Uterus (tissue), 3 donors: ENCODE measurements at regions not wholly inside any gene's neighbourhood (a gene's known extent, or its start where the extent isn't known, plus 50 kb on each side); places are given as distances from the start of the nearest gene placed in this dataset.
A peak's percentile ranks its signal among the peaks of the same experiment; 100 is the strongest.

Experiments
- DNase-seq, 2 donors: peaks; one replicate each; pipeline ENCODE4 v3.0.0-alpha.2; 2019 to 2020
- H3K27ac ChIP-seq, 2 donors: fragments of 200-600 bp; sonication (generic); 1 replicate in 1 of 2; 2 replicates in 1 of 2; pipeline ENCODE4 v1.5.1; 2016 to 2018
- H3K27me3 ChIP-seq, 2 donors: fragments of 200-600 bp; sonication (generic); one replicate each; pipeline ENCODE4 v1.5.1; 2018 to 2019; ENCODE audit warnings: control low read depth in 1 of 2
- H3K36me3 ChIP-seq, 2 donors: fragments of 200-600 bp; sonication (generic); one replicate each; pipeline ENCODE4 v1.5.1; 2019; ENCODE audit warnings: control low read depth in 1 of 2
- H3K4me1 ChIP-seq, 2 donors: fragments of 200-600 bp; sonication (generic); one replicate each; pipeline ENCODE4 v1.5.1; 2018 to 2019; ENCODE audit warnings: control low read depth in 1 of 2
- H3K4me3 ChIP-seq, 2 donors: fragments of 200-600 bp; sonication (generic); 1 replicate in 1 of 2; 2 replicates in 1 of 2; pipeline ENCODE4 v1.5.1; 2018 to 2019; ENCODE audit warnings: mild to moderate bottlenecking in 1 of 2
- H3K9me3 ChIP-seq, 2 donors: fragments of 200-600 bp; sonication (generic); one replicate each; pipeline ENCODE4 v1.5.1; 2019; ENCODE audit warnings: control low read depth in 1 of 2
- CTCF ChIP-seq, 4 experiments: fragments of 200-600 bp in 2 of 4; fragments of 450-650 bp in 2 of 4; sonication (generic) in 2 of 4; IDR thresholded peaks; one replicate each; pipeline ENCODE4 v1.5.1; 2016 to 2019; ENCODE audit warnings: antibody characterized with exemption in 4 of 4, mild to moderate bottlenecking in 2 of 4, moderate library complexity in 1 of 4
- POLR2A ChIP-seq, 2 donors: fragments of 450-650 bp; IDR thresholded peaks; one replicate each; pipeline ENCODE4 v1.6.1; 2016; ENCODE audit warnings: antibody characterized with exemption in 2 of 2, mild to moderate bottlenecking in 1 of 2, moderate library complexity in 1 of 2
- intact Hi-C: fragments of 100-400 bp; cut with DNase I; formaldehyde crosslinking; loops from one replicate; pipeline ENCODE4 v1.15.1; 2023; ENCODE audit warnings: low total_unique reads
- donor health status: DM: yes; HTN: yes; CAD: no.

GRCh38 chr1:55555956-55556725 is 341.0 kb upstream of the USP24 start:
- Histone ChIP-seq H3K4me1 (no peaks in the 10 kb centered on the region), H3K27ac (no peak overlapping the region), H3K9me3 (no peaks in the 10 kb centered on the region), H3K4me3 (no peak overlapping the region), H3K27me3 (no peaks in the 10 kb centered on the region), H3K36me3 (no peaks in the 10 kb centered on the region)
- TF ChIP-seq CTCF (IDR thresholded peaks at IDR 0.05) (no peak), POLR2A (IDR thresholded peaks at IDR 0.05) (no peak)
- DNase-seq = no peak
- intact Hi-C loops = no loop called here

GRCh38 chr1:55554611-55555010 is 339.4 kb upstream of the USP24 start:
- no peak for DNase-seq
- H3K36me3 ChIP-seq = no peaks in the 10 kb centered on the region
- no peaks in the 10 kb centered on the region for H3K9me3 ChIP-seq
- TF ChIP-seq CTCF (IDR thresholded peaks at IDR 0.05) (no peak), POLR2A (IDR thresholded peaks at IDR 0.05) (no peak)
- intact Hi-C loops = no loop called here
- H3K4me3 ChIP-seq = no peak overlapping the region
- no peaks in the 10 kb centered on the region for H3K27me3 ChIP-seq
- no peaks in the 10 kb centered on the region for H3K4me1 ChIP-seq
- no peak overlapping the region for H3K27ac ChIP-seq

- H3K4me3 ChIP-seq = no peak overlapping the region
- H3K27ac ChIP-seq = no peak overlapping the region
- DNase-seq = no peak
- no peaks in the 10 kb centered on the region for H3K4me1 ChIP-seq
- intact Hi-C loops = no loop called here
- TF ChIP-seq CTCF (IDR thresholded peaks at IDR 0.05) (no peak), POLR2A (IDR thresholded peaks at IDR 0.05) (no peak)
- no peaks in the 10 kb centered on the region for H3K27me3 ChIP-seq
- H3K9me3 ChIP-seq = no peaks in the 10 kb centered on the region
- no peaks in the 10 kb centered on the region for H3K36me3 ChIP-seq
These were observed 337.5 kb upstream of the USP24 start for GRCh38 chr1:55552636-55553035.

GRCh38 chr1:55547405-55547804 is 332.2 kb upstream of the USP24 start:
- H3K27ac ChIP-seq = peak overlapping the region; percentile 48 to 72
- no peak overlapping the region for H3K4me3 ChIP-seq
- no peaks in the 10 kb centered on the region for H3K9me3 ChIP-seq
- no peaks in the 10 kb centered on the region for H3K4me1 ChIP-seq
- intact Hi-C loops = no loop called here
- H3K36me3 ChIP-seq = no peaks in the 10 kb centered on the region
- TF ChIP-seq CTCF (IDR thresholded peaks at IDR 0.05) = no peak
- no peak for TF ChIP-seq POLR2A (IDR thresholded peaks at IDR 0.05)
- no peaks in the 10 kb centered on the region for H3K27me3 ChIP-seq
- DNase-seq = peak; percentile 45 to 54

- no peaks in the 10 kb centered on the region for H3K36me3 ChIP-seq
- no peaks in the 10 kb centered on the region for H3K9me3 ChIP-seq
- no peaks in the 10 kb centered on the region for H3K4me1 ChIP-seq
- no peak for TF ChIP-seq POLR2A (IDR thresholded peaks at IDR 0.05)
- no peak for TF ChIP-seq CTCF (IDR thresholded peaks at IDR 0.05)
- intact Hi-C loops = no loop called here
- H3K27ac ChIP-seq = peak overlapping the region in 1 of 2 donors; percentile 48
- H3K4me3 ChIP-seq = no peak overlapping the region
- no peaks in the 10 kb centered on the region for H3K27me3 ChIP-seq
- DNase-seq = no peak
These were observed 331.4 kb upstream of the USP24 start for GRCh38 chr1:55546553-55546952.
